ENCODE measurements at regions not wholly inside any gene's neighbourhood (a gene's known extent, or its start where the extent isn't known, plus 50 kb on each side); places are given as distances from the start of the nearest gene placed in this dataset.

- H3K9me3 ChIP-seq (ENCODE audit: control insufficient read depth, low read length), result no peaks in the 10 kb centered on the region
- H3K36me3 ChIP-seq (ENCODE audit: control insufficient read depth, insufficient read depth, low read length), result no peaks in the 10 kb centered on the region
- H3K4me1 ChIP-seq (ENCODE audit: control insufficient read depth, insufficient read depth, low read length, poor library complexity, severe bottlenecking), result no peaks in the 10 kb centered on the region
- H3K27ac ChIP-seq (ENCODE audit: low read depth, low read length, severe bottlenecking), result no peak overlapping the region
- no peak overlapping the region for H3K4me3 ChIP-seq (ENCODE audit: extremely low read depth, insufficient read depth, low read length, poor library complexity, severe bottlenecking)
- WGBS, 2 experiments (ENCODE audit: insufficient coverage in 2 of 2), result 89 to 94% methylated on average over 1 to 2 of the region's 3 CpGs
These were observed 155.2 kb downstream of the RFC3 start for GRCh38 chr13:33973194-33973593.

DNA sequence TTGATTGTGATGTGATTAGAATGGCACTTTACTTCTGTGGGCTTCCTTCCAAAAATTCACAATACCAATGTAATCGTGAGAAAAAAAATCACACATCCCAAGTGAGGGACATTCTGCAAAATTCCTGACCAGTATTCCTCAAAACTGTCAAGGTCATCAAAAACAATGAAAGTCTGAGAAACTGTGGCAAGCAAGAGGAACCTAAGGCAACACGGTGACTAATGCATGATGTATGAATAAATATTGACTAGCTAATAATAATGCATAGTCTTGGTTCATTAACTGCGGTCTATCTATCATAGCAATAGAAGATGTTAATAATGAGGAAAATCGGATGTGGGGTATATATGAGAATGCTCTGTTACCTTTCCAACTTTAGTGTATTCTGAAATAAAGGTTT is 159.0 kb downstream of the RFC3 start:
- Histone ChIP-seq H3K27ac (ENCODE audit: low read depth, low read length, severe bottlenecking) (no peak overlapping the region), H3K4me3 (ENCODE audit: extremely low read depth, insufficient read depth, low read length, poor library complexity, severe bottlenecking) (no peak overlapping the region), H3K9me3 (ENCODE audit: control insufficient read depth, low read length) (no peaks in the 10 kb centered on the region), H3K4me1 (ENCODE audit: control insufficient read depth, insufficient read depth, low read length, poor library complexity, severe bottlenecking) (no peaks in the 10 kb centered on the region), H3K36me3 (ENCODE audit: control insufficient read depth, insufficient read depth, low read length) (no peaks in the 10 kb centered on the region)
- 100% methylated on average over 1 of the region's 4 CpGs; no CpG with 5 or more reads in 1 of the 2 experiments for WGBS, 2 experiments (ENCODE audit: insufficient coverage in 2 of 2)

GRCh38 chr13:33978653-33979052 is 160.7 kb downstream of the RFC3 start:
- no peak overlapping the region for H3K4me3 ChIP-seq (ENCODE audit: extremely low read depth, insufficient read depth, low read length, poor library complexity, severe bottlenecking)
- H3K27ac ChIP-seq (ENCODE audit: low read depth, low read length, severe bottlenecking), result no peak overlapping the region
- H3K36me3 ChIP-seq (ENCODE audit: control insufficient read depth, insufficient read depth, low read length), result no peaks in the 10 kb centered on the region
- no peaks in the 10 kb centered on the region for H3K9me3 ChIP-seq (ENCODE audit: control insufficient read depth, low read length)
- no peaks in the 10 kb centered on the region for H3K4me1 ChIP-seq (ENCODE audit: control insufficient read depth, insufficient read depth, low read length, poor library complexity, severe bottlenecking)
- 54 to 78% methylated on average over 2 to 3 of the region's 3 CpGs for WGBS, 2 experiments (ENCODE audit: insufficient coverage in 2 of 2)

DNA sequence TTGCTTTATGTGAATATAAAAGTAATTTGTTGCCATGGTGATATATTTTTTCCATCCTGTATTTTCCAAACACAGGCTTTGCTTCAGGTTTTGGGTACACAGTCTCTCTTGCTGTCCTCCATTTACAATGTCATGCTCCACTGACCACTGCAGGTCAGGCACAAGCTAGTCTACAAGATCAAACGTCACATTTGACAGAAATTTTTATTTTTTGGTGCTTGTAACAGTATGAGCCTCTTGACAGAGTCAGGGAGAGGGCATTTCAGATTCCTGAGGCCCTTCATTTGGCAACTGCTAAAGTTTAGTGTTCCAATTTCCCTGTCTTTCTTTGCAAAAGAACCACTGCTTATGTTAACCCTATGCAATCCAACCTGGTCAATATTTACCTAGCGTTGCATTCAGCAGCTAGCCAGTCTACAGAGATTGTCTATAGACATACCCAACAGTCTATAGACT is 175.0 kb downstream of the RFC3 start:
- H3K36me3 ChIP-seq (ENCODE audit: control insufficient read depth, insufficient read depth, low read length), result no peaks in the 10 kb centered on the region
- no peak overlapping the region for H3K4me3 ChIP-seq (ENCODE audit: extremely low read depth, insufficient read depth, low read length, poor library complexity, severe bottlenecking)
- no peaks in the 10 kb centered on the region for H3K4me1 ChIP-seq (ENCODE audit: control insufficient read depth, insufficient read depth, low read length, poor library complexity, severe bottlenecking)
- WGBS, 2 experiments (ENCODE audit: insufficient coverage in 2 of 2), result no CpG with 5 or more reads among the region's 2 CpGs
- no peak overlapping the region for H3K27ac ChIP-seq (ENCODE audit: low read depth, low read length, severe bottlenecking)
- no peaks in the 10 kb centered on the region for H3K9me3 ChIP-seq (ENCODE audit: control insufficient read depth, low read length)

DNA sequence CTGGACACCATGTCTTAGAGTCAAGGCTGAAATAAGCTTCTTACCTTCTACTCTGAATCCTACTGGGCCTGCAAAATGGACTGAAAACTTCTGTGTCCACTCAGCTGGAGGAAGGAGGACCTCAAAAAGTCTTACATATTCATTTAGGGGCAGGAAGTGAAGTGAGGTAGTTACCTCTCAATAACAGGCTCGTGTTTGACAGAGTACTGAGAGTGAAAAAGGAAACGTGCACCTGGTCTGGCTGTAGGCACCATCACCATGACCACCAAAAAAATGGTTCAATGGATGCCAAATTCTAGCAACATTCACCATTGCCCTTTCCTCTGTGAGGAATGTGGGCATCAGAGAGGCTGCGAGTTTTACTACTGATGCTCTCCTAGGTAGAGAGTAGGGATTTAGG is 176.2 kb downstream of the RFC3 start:
- H3K36me3 ChIP-seq (ENCODE audit: control insufficient read depth, insufficient read depth, low read length), result no peaks in the 10 kb centered on the region
- H3K4me3 ChIP-seq (ENCODE audit: extremely low read depth, insufficient read depth, low read length, poor library complexity, severe bottlenecking), result no peak overlapping the region
- no peak overlapping the region for H3K27ac ChIP-seq (ENCODE audit: low read depth, low read length, severe bottlenecking)
- H3K4me1 ChIP-seq (ENCODE audit: control insufficient read depth, insufficient read depth, low read length, poor library complexity, severe bottlenecking), result no peaks in the 10 kb centered on the region
- WGBS, 2 experiments (ENCODE audit: insufficient coverage in 2 of 2), result 89% methylated on average over 2 of the region's 3 CpGs; no CpG with 5 or more reads in 1 of the 2 experiments
- no peaks in the 10 kb centered on the region for H3K9me3 ChIP-seq (ENCODE audit: control insufficient read depth, low read length)

- Histone ChIP-seq H3K4me3 (ENCODE audit: extremely low read depth, insufficient read depth, low read length, poor library complexity, severe bottlenecking) (no peak overlapping the region), H3K9me3 (ENCODE audit: control insufficient read depth, low read length) (no peaks in the 10 kb centered on the region), H3K36me3 (ENCODE audit: control insufficient read depth, insufficient read depth, low read length) (no peaks in the 10 kb centered on the region), H3K4me1 (ENCODE audit: control insufficient read depth, insufficient read depth, low read length, poor library complexity, severe bottlenecking) (no peaks in the 10 kb centered on the region), H3K27ac (ENCODE audit: low read depth, low read length, severe bottlenecking) (no peak overlapping the region)
- 100% methylated on average over 2 of the region's 4 CpGs for WGBS, 2 experiments (ENCODE audit: insufficient coverage in 2 of 2)
These were observed 177.0 kb downstream of the RFC3 start for GRCh38 chr13:33994826-33995502.

- H3K27ac ChIP-seq (ENCODE audit: low read depth, low read length, severe bottlenecking), result no peak overlapping the region
- H3K4me3 ChIP-seq (ENCODE audit: extremely low read depth, insufficient read depth, low read length, poor library complexity, severe bottlenecking), result no peak overlapping the region
- no peaks in the 10 kb centered on the region for H3K9me3 ChIP-seq (ENCODE audit: control insufficient read depth, low read length)
- H3K36me3 ChIP-seq (ENCODE audit: control insufficient read depth, insufficient read depth, low read length), result no peaks in the 10 kb centered on the region
- no peaks in the 10 kb centered on the region for H3K4me1 ChIP-seq (ENCODE audit: control insufficient read depth, insufficient read depth, low read length, poor library complexity, severe bottlenecking)
- WGBS, 2 experiments (ENCODE audit: insufficient coverage in 2 of 2), result 88 to 100% methylated on average over 5 to 6 of the region's 7 CpGs
These were observed 178.7 kb downstream of the RFC3 start for GRCh38 chr13:33996636-33997035.

GRCh38 chr13:33997574-33997973 is 179.6 kb downstream of the RFC3 start:
- Histone ChIP-seq H3K4me3 (ENCODE audit: extremely low read depth, insufficient read depth, low read length, poor library complexity, severe bottlenecking) (no peak overlapping the region), H3K27ac (ENCODE audit: low read depth, low read length, severe bottlenecking) (no peak overlapping the region), H3K9me3 (ENCODE audit: control insufficient read depth, low read length) (no peaks in the 10 kb centered on the region), H3K36me3 (ENCODE audit: control insufficient read depth, insufficient read depth, low read length) (no peaks in the 10 kb centered on the region), H3K4me1 (ENCODE audit: control insufficient read depth, insufficient read depth, low read length, poor library complexity, severe bottlenecking) (no peaks in the 10 kb centered on the region)
- WGBS, 2 experiments (ENCODE audit: insufficient coverage in 2 of 2), result 100% methylated on average over 1 of the region's 3 CpGs; no CpG with 5 or more reads in 1 of the 2 experiments

- WGBS, 2 experiments (ENCODE audit: insufficient coverage in 2 of 2), result 0 to 60% methylated on average over 1 to 4 of the region's 6 CpGs
- Histone ChIP-seq H3K27ac (ENCODE audit: low read depth, low read length, severe bottlenecking) (no peak overlapping the region), H3K4me1 (ENCODE audit: control insufficient read depth, insufficient read depth, low read length, poor library complexity, severe bottlenecking) (no peaks in the 10 kb centered on the region), H3K9me3 (ENCODE audit: control insufficient read depth, low read length) (no peaks in the 10 kb centered on the region), H3K36me3 (ENCODE audit: control insufficient read depth, insufficient read depth, low read length) (no peaks in the 10 kb centered on the region), H3K4me3 (ENCODE audit: extremely low read depth, insufficient read depth, low read length, poor library complexity, severe bottlenecking) (no peak overlapping the region)
These were observed 182.1 kb downstream of the RFC3 start for GRCh38 chr13:33999811-34000605.

GRCh38 chr13:34000955-34001354 is 183.0 kb downstream of the RFC3 start:
- H3K9me3 ChIP-seq (ENCODE audit: control insufficient read depth, low read length), result no peaks in the 10 kb centered on the region
- no peak overlapping the region for H3K27ac ChIP-seq (ENCODE audit: low read depth, low read length, severe bottlenecking)
- H3K36me3 ChIP-seq (ENCODE audit: control insufficient read depth, insufficient read depth, low read length), result no peaks in the 10 kb centered on the region
- no peak overlapping the region for H3K4me3 ChIP-seq (ENCODE audit: extremely low read depth, insufficient read depth, low read length, poor library complexity, severe bottlenecking)
- no peaks in the 10 kb centered on the region for H3K4me1 ChIP-seq (ENCODE audit: control insufficient read depth, insufficient read depth, low read length, poor library complexity, severe bottlenecking)

GRCh38 chr13:34001389-34001788 is 183.4 kb downstream of the RFC3 start:
- Histone ChIP-seq H3K36me3 (ENCODE audit: control insufficient read depth, insufficient read depth, low read length) (no peaks in the 10 kb centered on the region), H3K9me3 (ENCODE audit: control insufficient read depth, low read length) (no peaks in the 10 kb centered on the region), H3K27ac (ENCODE audit: low read depth, low read length, severe bottlenecking) (no peak overlapping the region), H3K4me1 (ENCODE audit: control insufficient read depth, insufficient read depth, low read length, poor library complexity, severe bottlenecking) (no peaks in the 10 kb centered on the region), H3K4me3 (ENCODE audit: extremely low read depth, insufficient read depth, low read length, poor library complexity, severe bottlenecking) (no peak overlapping the region)
- 84 to 96% methylated on average over 3 to 4 of the region's 4 CpGs for WGBS, 2 experiments (ENCODE audit: insufficient coverage in 2 of 2)
